ENCODE measurements at regions not wholly inside any gene's neighbourhood (a gene's known extent, or its start where the extent isn't known, plus 50 kb on each side); places are given as distances from the start of the nearest gene placed in this dataset.
A peak's percentile ranks its signal among the peaks of the same experiment; 100 is the strongest.

DNA sequence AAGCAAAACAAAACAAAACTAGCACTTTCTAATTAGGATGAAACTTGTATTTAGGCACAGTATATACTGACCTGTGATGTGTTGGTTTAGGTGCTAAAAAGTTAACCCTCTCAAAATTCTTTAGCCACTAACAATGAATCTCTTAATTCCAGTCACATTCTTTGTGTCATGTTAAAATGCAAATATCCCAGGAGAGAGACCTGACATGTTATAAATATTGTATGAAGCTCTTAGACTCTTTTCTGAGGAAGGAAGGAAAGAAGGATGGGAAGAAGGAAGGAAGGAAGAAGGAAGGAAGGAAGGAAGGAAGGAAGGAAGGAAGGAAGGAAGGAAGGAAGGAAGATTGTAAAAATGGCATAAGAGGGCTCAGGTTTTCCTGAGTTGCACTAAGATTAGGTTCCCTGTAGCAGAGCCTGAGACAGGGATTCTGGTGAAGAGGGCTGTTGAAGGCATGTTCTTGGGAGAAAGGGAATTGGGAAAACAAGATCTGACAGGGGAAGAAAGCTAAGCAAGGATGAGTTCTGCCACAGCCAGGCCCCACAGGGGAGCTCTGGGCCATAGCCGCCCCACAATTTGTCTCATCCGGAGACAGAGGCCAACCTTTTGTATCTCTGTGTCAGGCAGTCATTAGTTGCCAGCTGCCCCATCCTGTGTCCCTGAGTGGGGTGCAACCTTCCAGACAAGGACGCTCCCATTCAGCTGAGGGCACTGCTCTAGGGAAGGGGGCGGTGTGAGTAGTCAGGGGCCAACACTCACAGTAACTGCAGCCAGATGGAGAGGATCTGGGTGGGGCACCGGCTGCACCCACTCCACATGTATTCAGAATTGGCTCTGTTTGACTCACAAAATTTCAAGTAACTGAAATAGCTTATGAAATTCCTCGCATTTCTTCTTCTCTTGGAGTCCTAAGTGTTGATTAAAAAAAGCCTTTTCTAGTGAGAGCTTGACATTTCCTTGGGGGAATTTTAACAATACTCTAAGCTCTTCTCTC is 189.3 kb upstream of the ARG1 start:
- DNase-seq, result no peak

DNA sequence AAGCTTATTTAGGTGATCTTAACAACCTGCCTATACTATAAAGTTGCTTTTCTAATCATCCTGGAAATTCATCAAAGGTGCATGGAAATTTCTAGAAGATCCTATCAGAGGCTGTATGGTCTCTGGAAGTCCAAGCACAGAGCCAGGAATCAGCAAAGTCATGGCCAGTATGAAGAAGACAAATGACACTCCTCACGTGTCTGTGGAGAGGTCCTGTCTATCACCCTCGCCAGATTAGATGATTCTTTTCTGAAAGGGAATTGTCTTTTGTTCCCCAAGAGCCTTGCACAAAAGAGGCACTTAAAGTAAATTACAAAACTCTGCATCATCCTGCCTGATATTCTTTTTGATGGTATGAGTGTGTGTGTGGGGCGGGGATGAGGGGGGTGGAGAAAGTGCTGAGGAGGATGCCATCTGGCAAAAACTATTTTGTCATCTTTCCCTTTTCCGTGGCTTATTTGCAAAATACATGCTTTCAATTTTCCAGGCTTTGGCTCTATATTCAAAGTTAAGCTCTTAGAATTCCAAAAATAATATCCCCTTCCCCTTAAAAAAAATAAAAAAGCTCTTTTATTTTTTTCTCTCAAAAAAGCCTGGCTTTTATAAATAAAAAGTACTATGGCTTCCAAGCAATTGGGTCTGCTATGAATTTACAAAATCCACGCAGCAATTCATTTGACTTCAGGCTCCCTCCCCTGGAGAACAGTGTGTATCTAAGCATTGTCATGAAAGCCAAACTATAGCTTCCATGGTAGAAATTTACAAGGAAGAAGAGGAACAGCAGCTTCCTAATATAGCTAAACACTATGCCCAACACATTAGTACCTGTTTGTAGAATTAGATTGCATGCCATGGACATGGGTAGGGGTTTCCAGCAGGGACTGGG is 185.2 kb upstream of the ARG1 start:
- no peak for DNase-seq

DNA sequence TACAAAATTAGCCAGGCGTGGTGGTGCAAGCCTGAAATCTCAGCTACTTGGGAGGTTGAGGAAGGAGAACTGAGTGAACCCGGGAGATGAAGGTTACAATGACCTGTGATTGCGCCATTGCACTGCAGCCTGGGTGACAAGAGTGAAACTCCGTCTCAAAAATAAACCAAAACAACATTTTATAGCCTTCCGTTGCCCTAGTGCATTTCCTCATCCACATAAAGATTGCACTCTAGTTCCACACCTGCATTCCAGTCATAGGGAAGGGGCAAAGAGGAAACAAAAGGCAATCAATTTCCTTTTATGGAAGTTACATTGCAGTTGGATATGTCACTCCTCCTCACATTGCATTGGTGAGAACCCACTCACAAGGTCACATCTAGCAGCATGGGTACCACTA is 182.7 kb upstream of the ARG1 start:
- no peak for DNase-seq

DNA sequence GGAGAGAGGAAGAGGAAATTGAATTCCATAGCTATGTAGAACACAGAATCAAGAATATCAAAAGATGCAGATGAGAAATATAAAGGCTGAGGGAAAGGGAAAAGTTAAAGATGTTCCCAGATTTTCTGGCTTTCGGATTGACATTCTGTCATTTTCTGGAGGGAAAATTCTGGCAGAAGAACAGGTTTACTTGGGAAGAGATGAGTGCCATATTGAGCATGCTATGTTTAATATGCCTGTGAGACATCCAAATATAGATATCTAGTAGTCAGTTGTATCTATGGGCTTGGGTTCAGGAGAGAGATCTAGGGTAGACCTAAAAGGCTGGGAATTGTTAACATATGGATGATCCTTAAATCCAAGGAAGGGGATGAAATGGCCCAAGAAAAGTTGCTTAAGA is 181.9 kb upstream of the ARG1 start:
- no peak for DNase-seq

DNA sequence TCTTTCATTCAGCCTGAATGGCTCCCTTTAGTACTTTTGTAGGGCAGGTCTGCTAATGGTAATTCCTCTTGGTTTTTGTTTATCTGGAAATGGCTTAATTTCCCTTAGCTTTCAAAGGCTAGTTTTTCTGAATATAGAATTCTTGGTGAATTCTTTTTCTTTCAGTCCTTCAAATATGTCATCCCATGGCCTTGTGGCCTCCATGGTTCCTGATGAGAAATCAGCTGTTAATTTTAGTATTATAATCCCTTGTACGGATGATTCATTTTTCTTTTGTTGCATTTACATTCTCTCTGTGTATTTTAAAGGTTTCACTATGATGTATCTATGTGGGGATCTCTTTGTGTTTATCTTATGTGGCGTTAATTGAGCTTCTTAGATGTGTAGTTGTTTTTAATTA is 179.6 kb upstream of the ARG1 start:
- DNase-seq, result no peak

DNA sequence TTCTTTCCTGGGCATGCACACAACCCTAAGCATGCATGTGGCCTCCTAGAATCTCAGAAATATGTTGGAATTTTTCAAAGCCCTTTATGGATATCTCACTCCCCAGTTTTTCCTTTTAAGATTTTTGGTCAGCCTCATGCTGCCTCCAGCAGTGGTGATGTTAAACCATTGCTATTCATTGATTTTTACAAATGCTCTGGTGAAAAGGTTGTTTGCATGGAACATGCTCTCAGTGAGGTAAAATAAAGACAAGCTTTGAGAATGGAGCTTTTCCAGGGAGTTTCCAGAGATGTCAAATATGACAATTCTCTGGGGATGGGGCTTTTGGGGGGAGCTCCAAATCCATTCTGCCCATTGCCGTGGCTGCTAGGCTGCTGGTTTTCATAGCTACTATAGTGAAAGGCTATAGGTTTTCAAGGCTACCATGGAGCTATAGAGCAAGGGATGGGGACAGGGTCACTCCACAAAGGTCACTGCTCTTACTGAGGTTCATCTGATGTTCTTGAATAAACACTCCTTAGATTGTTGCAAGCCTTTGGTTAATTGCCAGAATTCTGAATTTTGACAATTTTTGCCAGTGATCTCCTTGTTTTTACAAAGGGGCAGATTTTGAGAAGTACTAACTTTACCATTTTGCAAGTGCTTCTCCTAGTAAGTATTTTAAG is 178.1 kb upstream of the ARG1 start:
- no peak for DNase-seq

DNA sequence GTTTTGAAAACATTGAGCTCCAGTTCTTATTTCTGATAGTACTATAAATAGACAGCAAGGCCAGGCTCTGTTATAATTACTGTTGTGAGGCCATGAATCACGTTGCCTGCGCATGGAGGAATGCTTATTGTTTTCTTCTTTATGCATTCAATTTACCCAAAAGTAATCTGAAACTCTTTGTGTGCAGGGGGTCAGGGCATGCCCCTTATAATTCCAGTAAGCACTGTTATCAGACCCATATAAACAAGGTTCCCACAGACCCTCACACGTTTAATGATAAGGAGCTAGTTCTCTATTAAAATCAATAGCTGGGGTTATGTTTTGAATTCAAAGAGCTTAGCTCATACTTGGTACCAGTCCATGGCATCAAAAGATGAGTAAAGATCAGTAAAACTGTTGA is 174.8 kb upstream of the ARG1 start:
- DNase-seq, result no peak

DNA sequence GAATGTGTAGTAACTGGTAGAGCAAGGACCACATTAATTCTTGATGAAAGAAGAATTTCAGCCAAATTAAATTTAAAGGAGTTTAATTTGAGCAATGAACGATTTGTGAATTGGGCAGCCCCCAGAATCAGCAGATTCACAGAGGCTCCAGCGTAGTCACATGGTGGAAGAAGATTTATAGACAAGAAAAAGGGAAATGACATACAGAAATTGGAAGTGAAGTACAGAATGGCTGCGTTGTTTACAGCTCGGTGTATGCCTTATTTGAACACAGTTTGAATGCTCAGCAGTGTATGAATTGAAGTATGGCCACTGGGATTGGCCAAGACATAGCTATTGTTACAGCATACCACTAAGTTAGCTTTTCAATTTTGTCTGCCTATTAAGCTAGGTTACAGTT is 173.6 kb upstream of the ARG1 start:
- no peak for DNase-seq

DNA sequence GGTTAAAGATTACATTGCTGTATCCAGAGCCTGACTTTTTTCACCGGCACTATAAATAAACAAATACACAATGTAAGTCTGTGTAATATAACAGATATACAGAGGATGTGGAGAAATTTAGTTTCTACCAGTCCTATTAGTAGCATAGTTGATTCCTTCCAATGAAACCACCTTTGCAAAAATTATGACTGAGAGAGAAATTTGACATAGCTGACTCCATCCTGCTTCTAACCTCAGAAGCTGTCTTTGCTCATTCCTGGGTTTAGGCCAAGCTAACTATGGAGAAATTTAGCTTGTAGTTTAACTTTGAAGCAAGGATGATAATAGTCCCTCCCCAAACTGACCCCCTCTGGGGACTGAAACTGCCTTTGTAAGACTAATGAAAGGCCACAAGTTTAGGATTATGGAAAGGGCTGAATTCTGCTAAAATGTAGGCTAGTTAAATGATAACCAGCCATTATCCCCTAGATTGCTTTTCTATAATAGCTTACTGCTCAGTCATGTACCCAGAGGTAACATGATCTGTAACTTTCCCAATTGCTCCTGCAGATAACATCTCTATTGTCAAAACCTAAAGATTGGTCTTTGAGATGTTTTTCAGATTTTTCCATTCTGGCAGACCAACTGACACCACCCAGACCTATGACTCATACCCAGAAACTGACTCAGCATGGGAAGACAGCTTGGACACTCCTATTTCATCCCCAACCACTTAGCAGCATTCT is 172.8 kb upstream of the ARG1 start:
- DNase-seq, result peak; percentile 88

DNA sequence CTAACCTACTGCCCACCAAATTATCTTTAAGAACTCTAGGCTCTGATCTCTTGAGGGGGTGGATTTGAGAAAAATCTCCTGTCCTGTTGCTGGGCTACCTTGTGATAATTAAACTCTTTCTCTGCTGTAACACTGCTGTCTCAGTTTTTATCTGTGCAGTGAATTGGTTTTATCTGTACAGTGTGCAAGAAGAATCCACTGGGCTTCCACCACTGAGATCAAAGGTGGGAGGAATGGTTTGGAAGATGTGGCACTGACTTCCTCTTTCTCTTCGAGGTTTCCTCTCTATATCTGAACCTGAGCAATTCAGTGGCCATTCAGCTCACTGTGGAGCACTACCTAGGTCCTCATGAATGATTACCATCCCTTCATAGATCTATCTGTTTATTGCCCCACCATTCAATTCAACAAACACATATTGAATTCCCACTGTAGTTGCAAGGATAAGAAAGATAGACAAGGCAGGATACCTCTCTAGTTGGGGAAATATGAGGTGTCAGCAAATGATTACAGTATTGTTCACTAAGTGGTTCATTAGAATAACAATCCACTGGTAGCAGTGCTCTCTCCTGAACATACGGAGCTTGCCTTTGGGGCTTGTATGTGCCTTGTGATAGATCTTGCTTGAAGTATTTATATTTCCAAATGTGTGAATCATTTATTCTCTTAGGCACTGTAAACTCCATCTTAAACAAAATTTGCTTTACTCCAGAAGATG is 172.1 kb upstream of the ARG1 start:
- DNase-seq, result no peak

DNA sequence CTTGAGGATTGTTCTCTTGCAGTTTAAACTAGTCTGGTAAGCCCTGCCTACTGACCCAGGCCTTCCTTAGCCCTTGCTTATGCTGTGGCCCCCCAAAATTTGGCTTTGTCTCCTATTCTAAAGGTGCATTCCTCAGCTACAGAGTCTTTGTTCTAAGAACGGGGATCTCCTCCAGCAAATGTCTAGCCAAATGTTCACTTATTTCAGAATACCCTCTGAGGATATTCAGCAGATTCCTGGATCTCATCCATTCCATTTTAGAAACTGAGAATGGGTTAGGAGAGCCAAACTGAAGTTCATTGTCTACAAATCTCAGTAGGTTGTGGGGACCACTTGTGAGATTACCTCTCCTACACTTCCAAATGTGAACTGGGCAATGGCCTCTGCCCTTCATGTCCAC is 164.2 kb upstream of the ARG1 start:
- no peak for DNase-seq

DNA sequence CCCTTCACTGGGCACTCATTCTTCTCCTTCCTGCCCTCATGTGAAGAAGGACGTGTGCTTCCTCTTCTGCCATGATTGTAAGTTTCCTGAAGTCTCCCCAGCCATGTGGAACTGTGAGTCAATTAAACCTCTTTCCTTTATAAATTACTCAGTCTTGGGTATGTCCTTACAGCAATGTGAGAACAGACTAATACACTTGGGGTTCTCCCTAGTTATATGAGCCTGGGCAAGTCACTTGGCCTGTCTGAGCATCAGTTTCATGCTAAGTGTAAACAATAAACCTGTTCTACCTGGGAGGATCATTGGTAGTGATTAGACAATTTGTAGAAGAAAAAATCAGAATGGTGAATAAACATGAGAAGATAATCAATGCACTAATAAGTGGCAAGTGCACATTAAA is 162.2 kb upstream of the ARG1 start:
- DNase-seq, result no peak

DNA sequence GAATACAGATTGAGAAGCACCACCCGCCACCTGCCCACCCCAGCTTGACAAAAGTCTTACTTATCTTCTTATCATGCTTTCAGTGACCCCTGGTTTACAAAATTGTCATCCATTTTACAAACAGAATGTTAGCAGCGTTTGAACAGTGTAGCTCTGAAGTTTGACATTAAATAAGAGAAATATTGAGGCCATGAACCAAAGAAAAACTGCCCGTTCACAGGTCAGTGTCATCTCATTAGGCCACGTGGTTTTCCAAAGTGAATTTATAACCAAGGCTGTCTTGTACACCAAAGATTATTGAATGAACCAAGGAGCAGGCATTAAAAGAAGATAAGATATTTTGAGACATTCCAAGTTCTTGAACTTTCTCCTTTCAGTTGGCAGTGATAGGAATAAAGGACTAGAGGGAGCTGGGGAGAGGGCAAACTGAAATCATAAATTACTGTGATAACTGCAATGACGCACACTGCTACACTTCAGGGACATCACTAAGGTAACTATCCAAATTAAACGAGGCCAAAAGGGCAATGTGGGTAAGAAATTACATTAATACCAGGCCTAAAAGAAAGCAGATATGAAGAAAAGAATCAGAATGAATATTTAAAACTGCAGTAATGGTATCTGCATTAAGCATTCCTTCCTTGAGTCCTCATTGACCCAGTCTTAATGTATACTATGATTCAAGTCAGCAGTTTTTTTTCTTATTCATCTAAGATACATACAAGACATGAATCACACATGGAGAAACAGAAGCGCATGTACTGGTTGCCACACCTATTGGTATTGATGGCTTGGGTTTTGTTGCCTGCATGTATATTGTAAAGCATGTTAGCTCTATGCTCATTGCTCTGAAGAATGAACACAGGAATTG is 159.8 kb upstream of the ARG1 start:
- no peak for DNase-seq

DNA sequence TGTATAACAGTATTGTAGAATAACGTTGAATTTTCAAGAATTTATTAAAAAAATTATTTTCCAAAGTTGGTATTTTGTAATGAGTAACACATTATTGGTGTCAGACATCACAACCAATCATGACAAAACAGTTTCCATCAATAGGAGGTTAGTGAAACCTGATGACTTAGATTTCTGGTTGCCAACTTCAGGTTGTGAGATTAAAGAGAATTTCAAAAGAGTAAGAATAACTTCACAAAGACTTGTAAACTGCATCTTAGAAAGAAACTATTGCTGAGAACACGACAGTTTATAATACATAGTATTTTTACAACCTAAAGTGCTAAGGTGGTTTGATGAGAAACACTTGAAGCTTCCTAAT is 159.2 kb upstream of the ARG1 start:
- no peak for DNase-seq

DNA sequence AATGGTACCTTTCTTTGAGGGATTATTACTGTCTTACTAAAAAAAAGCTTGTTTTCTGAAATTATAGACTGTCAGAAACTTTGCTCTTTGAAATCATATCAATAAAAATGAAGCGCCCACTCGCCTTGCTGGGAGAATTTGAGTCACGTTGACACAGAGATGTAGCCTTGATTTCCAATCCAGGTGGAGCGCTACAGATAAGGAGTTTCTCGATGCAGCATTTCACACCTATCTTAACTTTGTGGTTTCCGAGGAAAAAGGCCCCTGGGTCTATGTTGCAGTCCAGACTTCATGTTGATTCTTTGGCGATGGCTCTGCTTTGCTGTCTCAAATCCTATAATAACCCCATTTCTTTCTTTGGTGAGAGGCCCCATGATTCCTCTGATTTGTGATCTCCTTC is 158.1 kb upstream of the ARG1 start:
- no peak for DNase-seq

DNA sequence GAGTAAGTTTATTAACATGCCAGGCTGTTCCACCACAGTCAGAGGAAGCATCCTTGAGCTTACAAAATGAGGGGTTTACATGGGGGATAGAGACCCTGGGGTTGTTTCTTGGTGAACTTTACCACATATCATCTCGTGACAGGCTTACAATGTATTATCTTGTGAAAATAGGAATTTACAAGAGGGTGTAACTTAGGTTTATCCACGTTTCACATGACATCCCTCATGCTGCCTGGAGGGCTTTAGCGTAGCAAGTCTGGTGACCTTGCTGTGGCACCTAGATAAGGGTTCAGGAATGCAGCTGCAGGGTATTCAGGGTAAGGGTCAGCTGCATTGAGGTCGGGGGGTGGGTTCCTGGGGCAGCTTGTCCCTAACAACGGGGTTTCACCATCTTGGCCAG is 154.6 kb upstream of the ARG1 start:
- DNase-seq, result no peak

DNA sequence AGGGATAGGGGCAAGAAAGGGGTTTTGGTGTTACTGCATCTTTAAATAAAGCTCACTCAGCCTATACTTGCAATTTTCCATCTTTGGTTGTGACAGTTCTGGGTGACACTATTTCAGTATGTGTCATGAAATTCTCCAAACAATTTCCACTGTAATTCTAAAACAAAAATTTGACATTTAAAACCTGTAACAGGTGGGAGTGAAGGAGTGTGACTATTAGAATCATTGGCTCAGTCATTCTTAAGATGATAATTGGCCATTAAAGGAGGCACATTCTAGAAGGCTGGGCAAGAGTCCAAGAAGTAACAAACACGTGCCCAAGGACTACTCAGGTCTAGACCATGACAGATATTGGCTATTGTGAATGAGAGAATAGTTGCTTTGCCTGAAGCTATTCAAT is 153.3 kb upstream of the ARG1 start:
- DNase-seq, result no peak

DNA sequence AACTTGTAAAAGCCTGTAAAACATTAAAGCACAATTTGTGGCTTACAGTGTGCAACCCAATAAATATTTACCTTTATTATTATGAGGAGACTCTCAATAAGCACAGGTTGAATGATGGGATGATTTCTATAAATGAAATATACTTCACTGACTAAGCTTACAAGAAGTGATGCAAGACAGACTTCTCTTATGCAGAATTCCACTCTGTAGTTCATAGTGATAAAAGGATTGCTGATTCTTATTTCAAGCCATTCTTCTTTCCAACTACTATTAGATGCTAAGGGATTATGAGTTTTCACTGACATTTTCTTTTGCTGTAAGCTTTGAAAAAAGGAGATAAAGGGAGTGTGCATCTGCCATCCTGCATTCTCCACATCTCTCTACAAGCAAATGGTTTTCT is 149.0 kb upstream of the ARG1 start:
- no peak for DNase-seq

DNA sequence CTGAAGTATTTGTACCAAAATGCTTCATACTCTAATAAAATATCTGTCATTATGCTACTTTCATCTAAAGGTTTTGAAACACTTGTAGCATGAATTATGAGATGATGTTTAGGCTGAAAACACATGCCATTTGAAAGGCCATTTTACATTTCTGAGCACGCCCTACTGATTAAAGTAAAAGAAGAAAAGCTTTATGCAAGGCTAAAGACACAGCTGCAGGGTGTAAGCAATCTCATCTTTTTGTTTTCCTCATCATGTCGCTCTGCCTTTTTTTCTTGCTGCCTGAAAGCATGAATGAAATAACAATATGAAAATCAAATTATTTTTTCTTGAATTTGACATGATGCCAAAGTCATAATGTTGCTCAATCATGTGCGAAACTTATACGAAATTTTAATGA is 148.6 kb upstream of the ARG1 start:
- DNase-seq, result no peak

DNA sequence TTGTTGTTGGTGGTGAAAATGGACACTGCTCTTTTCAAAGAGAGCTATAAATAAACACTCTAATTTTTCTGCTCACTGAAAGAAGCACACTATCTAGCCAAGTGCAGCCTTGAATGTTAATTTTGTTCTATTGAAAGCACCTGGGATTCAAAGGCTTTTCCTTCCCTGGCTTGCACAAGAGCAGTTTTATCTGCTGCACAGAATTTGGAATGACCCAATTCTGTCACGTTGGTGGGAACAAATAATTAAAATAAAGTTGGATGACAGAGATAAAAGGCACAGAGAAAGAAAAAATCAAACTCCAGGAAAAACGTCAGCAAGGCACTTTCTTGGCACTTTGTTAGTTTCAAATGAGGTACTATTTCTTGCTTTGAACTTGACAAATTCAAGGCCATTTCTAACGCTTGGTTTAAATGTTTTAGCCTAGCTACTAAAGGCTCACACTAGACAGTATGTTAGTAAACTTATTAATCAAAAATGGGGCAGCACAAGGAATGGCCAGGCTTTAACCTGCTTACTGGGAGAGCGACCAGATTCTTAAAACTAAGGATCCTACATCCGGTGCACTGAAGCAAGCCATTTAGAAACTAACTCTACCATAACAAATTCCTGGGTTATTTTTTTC is 145.5 kb upstream of the ARG1 start:
- DNase-seq, result no peak

DNA sequence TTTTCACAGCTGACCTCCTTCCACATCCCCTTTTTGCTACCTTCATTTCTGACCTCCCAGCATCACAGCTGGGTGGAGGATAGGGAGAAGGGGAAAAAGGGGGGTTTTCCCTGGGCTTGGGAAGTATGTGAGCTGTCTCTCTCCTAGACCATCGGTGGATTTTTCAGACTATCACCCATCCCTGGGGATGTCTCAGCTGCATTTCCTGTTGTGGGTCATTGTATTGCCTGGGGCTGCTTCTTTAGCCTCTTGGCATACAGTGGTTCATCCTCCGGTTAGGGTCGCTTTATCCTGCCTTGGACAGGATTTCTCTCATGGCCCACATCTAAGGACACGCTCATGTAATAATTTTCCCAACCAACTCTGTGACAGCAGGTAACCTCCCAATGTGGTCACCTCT is 142.5 kb upstream of the ARG1 start:
- DNase-seq, result no peak
